ENCODE measurements at regions not wholly inside any gene's neighbourhood (a gene's known extent, or its start where the extent isn't known, plus 50 kb on each side); places are given as distances from the start of the nearest gene placed in this dataset.

- Mint-ChIP-seq H3K27ac (no peak overlapping the region), H3K27me3 (peaks cover 5 to 27% of the 10 kb centered on the region in 2 donors), H3K36me3 (no peaks in the 10 kb centered on the region), H3K4me3 (no peak overlapping the region), H3K4me1 (no peaks in the 10 kb centered on the region), H3K9me3 (peaks cover 0 to 3% (median 0%) of the 10 kb centered on the region in 3 donors)
- DNase-seq (no peak), ATAC-seq (replicated peaks in 1 of 4) (no peak)
- no peaks in the 10 kb centered on the region for H3K4me1 ChIP-seq (ENCODE audit: control insufficient read depth in 1 of 2, extremely low read depth in 1 of 2, insufficient read depth in 2 of 2, low read length in 2 of 2)
- POLR2A ChIA-PET: interaction anchor here in 1 of 2 donors (0.7 kb wide), 1 partner anchor 22 kb away, joined by 5 read pairs; no protein-coding TSS in a partner anchor
- no peaks in the 10 kb centered on the region for H3K36me3 ChIP-seq (ENCODE audit: control insufficient read depth in 2 of 2, extremely low read depth in 1 of 2, insufficient read depth in 1 of 2, low read length in 1 of 2)
- WGBS (ENCODE audit: insufficient coverage): no CpG with 5 or more reads among the region's 4 CpGs
- H3K27ac ChIP-seq (ENCODE audit: low read length): no peak overlapping the region
- CTCF ChIA-PET: no interaction called here
- H3K27me3 ChIP-seq (replicated peaks in 1 of 2; ENCODE audit: control insufficient read depth in 2 of 2, extremely low read depth in 1 of 2, insufficient read depth in 2 of 2, low read length in 1 of 2): no peaks in the 10 kb centered on the region
- H3K4me3 ChIP-seq (ENCODE audit: control insufficient read depth in 1 of 2, extremely low read depth in 1 of 2, low read length in 1 of 2): no peak overlapping the region
- H3K9me3 ChIP-seq: no peaks in the 10 kb centered on the region
Observed at GRCh38 chr9:75408391-75408790, 320.1 kb downstream of the OSTF1 start.

- no peaks in the 10 kb centered on the region for H3K9me3 ChIP-seq
- ChIA-PET CTCF (interaction anchor here in 1 of 2 donors (0.6 kb wide), 1 partner anchor 14 kb away, joined by 4 read pairs; no protein-coding TSS in a partner anchor), POLR2A (no interaction called here)
- no peaks in the 10 kb centered on the region for H3K27me3 ChIP-seq (replicated peaks in 1 of 2; ENCODE audit: control insufficient read depth in 2 of 2, extremely low read depth in 1 of 2, insufficient read depth in 2 of 2, low read length in 1 of 2)
- no peak for DNase-seq
- Mint-ChIP-seq H3K27me3 (peaks cover 5 to 29% of the 10 kb centered on the region in 2 donors), H3K4me1 (no peaks in the 10 kb centered on the region), H3K4me3 (no peak overlapping the region), H3K27ac (no peak overlapping the region), H3K9me3 (peaks cover 0 to 3% (median 0%) of the 10 kb centered on the region in 3 donors), H3K36me3 (no peaks in the 10 kb centered on the region)
- ATAC-seq (replicated peaks in 1 of 4): no peak
- H3K27ac ChIP-seq (ENCODE audit: low read length): no peak overlapping the region
- H3K4me3 ChIP-seq (ENCODE audit: control insufficient read depth in 1 of 2, extremely low read depth in 1 of 2, low read length in 1 of 2): no peak overlapping the region
- H3K36me3 ChIP-seq (ENCODE audit: control insufficient read depth in 2 of 2, extremely low read depth in 1 of 2, insufficient read depth in 1 of 2, low read length in 1 of 2): no peaks in the 10 kb centered on the region
- H3K4me1 ChIP-seq (ENCODE audit: control insufficient read depth in 1 of 2, extremely low read depth in 1 of 2, insufficient read depth in 2 of 2, low read length in 2 of 2): no peaks in the 10 kb centered on the region
- 51% methylated on average over 2 of the region's 4 CpGs for WGBS (ENCODE audit: insufficient coverage)
Observed at GRCh38 chr9:75410405-75410804, 322.1 kb downstream of the OSTF1 start.

GRCh38 chr9:75414371-75415160 lies 326.3 kb downstream of the OSTF1 start:
- Histone ChIP-seq H3K9me3 (no peaks in the 10 kb centered on the region), H3K36me3 (ENCODE audit: control insufficient read depth in 2 of 2, extremely low read depth in 1 of 2, insufficient read depth in 1 of 2, low read length in 1 of 2) (no peaks in the 10 kb centered on the region), H3K4me1 (ENCODE audit: control insufficient read depth in 1 of 2, extremely low read depth in 1 of 2, insufficient read depth in 2 of 2, low read length in 2 of 2) (no peaks in the 10 kb centered on the region), H3K27me3 (replicated peaks in 1 of 2; ENCODE audit: control insufficient read depth in 2 of 2, extremely low read depth in 1 of 2, insufficient read depth in 2 of 2, low read length in 1 of 2) (no peaks in the 10 kb centered on the region), H3K27ac (ENCODE audit: low read length) (no peak overlapping the region), H3K4me3 (ENCODE audit: control insufficient read depth in 1 of 2, extremely low read depth in 1 of 2, low read length in 1 of 2) (no peak overlapping the region)
- H3K27me3 Mint-ChIP-seq: peaks cover 1 to 13% of the 10 kb centered on the region in 2 donors
- H3K9me3 Mint-ChIP-seq: no peaks in the 10 kb centered on the region
- H3K27ac Mint-ChIP-seq: no peak overlapping the region
- no peak for DNase-seq
- H3K36me3 Mint-ChIP-seq: no peaks in the 10 kb centered on the region
- 62% methylated on average over 4 of the region's 5 CpGs for WGBS (ENCODE audit: insufficient coverage)
- ATAC-seq (replicated peaks in 1 of 4): no peak
- H3K4me1 Mint-ChIP-seq: no peaks in the 10 kb centered on the region
- H3K4me3 Mint-ChIP-seq: no peak overlapping the region
- ChIA-PET POLR2A (no interaction called here), CTCF (no interaction called here)

GRCh38 chr9:75417471-75417870 lies 329.2 kb downstream of the OSTF1 start:
- Histone ChIP-seq H3K27ac (ENCODE audit: low read length) (no peak overlapping the region), H3K4me3 (ENCODE audit: control insufficient read depth in 1 of 2, extremely low read depth in 1 of 2, low read length in 1 of 2) (no peak overlapping the region), H3K9me3 (no peaks in the 10 kb centered on the region), H3K27me3 (replicated peaks in 1 of 2; ENCODE audit: control insufficient read depth in 2 of 2, extremely low read depth in 1 of 2, insufficient read depth in 2 of 2, low read length in 1 of 2) (no peaks in the 10 kb centered on the region), H3K36me3 (ENCODE audit: control insufficient read depth in 2 of 2, extremely low read depth in 1 of 2, insufficient read depth in 1 of 2, low read length in 1 of 2) (no peaks in the 10 kb centered on the region), H3K4me1 (ENCODE audit: control insufficient read depth in 1 of 2, extremely low read depth in 1 of 2, insufficient read depth in 2 of 2, low read length in 2 of 2) (no peaks in the 10 kb centered on the region)
- POLR2A ChIA-PET: no interaction called here
- DNase-seq (no peak), ATAC-seq (replicated peaks in 1 of 4) (no peak)
- H3K27ac Mint-ChIP-seq: no peak overlapping the region
- no peaks in the 10 kb centered on the region for H3K9me3 Mint-ChIP-seq
- CTCF ChIA-PET: no interaction called here
- H3K4me1 Mint-ChIP-seq: no peaks in the 10 kb centered on the region
- H3K27me3 Mint-ChIP-seq: peaks cover under 1 to 7% of the 10 kb centered on the region in 2 donors
- 92% methylated on average over 2 of the region's 4 CpGs for WGBS (ENCODE audit: insufficient coverage)
- no peaks in the 10 kb centered on the region for H3K36me3 Mint-ChIP-seq
- no peak overlapping the region for H3K4me3 Mint-ChIP-seq

DNA sequence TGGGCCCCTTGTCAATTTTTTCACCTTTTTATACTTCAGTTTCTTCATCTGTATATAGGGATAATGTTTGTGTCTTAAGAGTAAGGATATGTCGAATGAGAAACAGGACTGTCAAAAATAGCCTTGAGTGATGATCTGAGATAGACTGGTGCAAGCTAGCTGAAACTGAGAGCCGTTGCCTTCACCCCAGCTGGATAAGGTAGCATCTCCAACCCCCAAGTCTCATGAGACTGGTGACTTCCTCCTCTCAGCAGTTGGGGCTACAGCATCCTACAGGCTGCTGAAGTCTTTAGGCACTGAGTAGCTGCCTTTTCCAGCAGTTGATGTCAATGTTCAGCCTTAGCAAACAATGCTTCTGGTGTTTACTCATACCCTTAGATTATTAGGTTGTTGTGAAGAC lies 330.2 kb downstream of the OSTF1 start:
- no peaks in the 10 kb centered on the region for H3K9me3 Mint-ChIP-seq
- H3K4me1 Mint-ChIP-seq: no peaks in the 10 kb centered on the region
- ChIA-PET CTCF (interaction anchor here in 1 of 2 donors (0.6 kb wide), 1 partner anchor 219 kb away, joined by 3 read pairs; no protein-coding TSS in a partner anchor), POLR2A (no interaction called here)
- no peak overlapping the region for H3K4me3 ChIP-seq (ENCODE audit: control insufficient read depth in 1 of 2, extremely low read depth in 1 of 2, low read length in 1 of 2)
- H3K27me3 ChIP-seq (replicated peaks in 1 of 2; ENCODE audit: control insufficient read depth in 2 of 2, extremely low read depth in 1 of 2, insufficient read depth in 2 of 2, low read length in 1 of 2): no peaks in the 10 kb centered on the region
- H3K27me3 Mint-ChIP-seq: peaks cover 0 to 7% of the 10 kb centered on the region in 2 donors
- no CpG with 5 or more reads among the region's 2 CpGs for WGBS (ENCODE audit: insufficient coverage)
- H3K4me1 ChIP-seq (ENCODE audit: control insufficient read depth in 1 of 2, extremely low read depth in 1 of 2, insufficient read depth in 2 of 2, low read length in 2 of 2): no peaks in the 10 kb centered on the region
- H3K4me3 Mint-ChIP-seq: no peak overlapping the region
- H3K9me3 ChIP-seq: no peaks in the 10 kb centered on the region
- ATAC-seq (replicated peaks in 1 of 4): no peak
- no peak overlapping the region for H3K27ac Mint-ChIP-seq
- H3K27ac ChIP-seq (ENCODE audit: low read length): no peak overlapping the region
- H3K36me3 ChIP-seq (ENCODE audit: control insufficient read depth in 2 of 2, extremely low read depth in 1 of 2, insufficient read depth in 1 of 2, low read length in 1 of 2): no peaks in the 10 kb centered on the region
- H3K36me3 Mint-ChIP-seq: no peaks in the 10 kb centered on the region
- DNase-seq: no peak

DNA sequence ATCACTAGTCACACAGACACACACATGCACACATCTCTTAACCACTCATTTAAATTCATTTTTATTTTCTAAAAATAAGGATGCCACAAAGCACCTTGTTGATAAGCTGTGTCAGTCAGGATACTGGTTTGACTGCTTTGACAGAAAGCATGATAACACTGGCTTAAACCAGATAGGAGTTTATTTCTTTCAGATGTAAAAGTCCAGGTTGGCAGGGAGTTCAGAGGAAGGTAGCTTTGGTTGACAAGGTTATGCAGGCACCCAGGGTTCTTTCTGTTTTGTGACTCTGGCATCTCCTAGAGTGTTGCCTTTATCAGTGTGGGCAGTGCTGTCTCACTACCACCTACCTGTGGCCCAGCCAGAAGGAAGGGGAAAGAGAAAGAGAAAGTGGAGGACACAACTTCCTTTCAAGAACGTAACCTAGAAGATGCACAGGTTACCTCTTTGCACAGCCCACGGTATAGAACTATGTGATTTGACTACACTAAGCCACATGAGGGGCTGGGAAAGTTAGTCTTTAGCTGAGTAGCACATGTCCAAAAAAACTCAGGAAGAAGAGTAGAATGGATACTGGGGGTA lies 334.7 kb downstream of the OSTF1 start:
- H3K36me3 ChIP-seq (ENCODE audit: control insufficient read depth in 2 of 2, extremely low read depth in 1 of 2, insufficient read depth in 1 of 2, low read length in 1 of 2): no peaks in the 10 kb centered on the region
- H3K9me3 Mint-ChIP-seq: no peaks in the 10 kb centered on the region
- H3K27ac ChIP-seq (ENCODE audit: low read length): no peak overlapping the region
- H3K4me3 Mint-ChIP-seq: no peak overlapping the region
- no peaks in the 10 kb centered on the region for H3K27me3 ChIP-seq (replicated peaks in 1 of 2; ENCODE audit: control insufficient read depth in 2 of 2, extremely low read depth in 1 of 2, insufficient read depth in 2 of 2, low read length in 1 of 2)
- no peaks in the 10 kb centered on the region for H3K4me1 Mint-ChIP-seq
- H3K9me3 ChIP-seq: no peaks in the 10 kb centered on the region
- POLR2A ChIA-PET: no interaction called here
- no peaks in the 10 kb centered on the region for H3K4me1 ChIP-seq (ENCODE audit: control insufficient read depth in 1 of 2, extremely low read depth in 1 of 2, insufficient read depth in 2 of 2, low read length in 2 of 2)
- ATAC-seq (replicated peaks in 1 of 4): no peak
- H3K36me3 Mint-ChIP-seq: no peaks in the 10 kb centered on the region
- no peak overlapping the region for H3K27ac Mint-ChIP-seq
- CTCF ChIA-PET: no interaction called here
- H3K4me3 ChIP-seq (ENCODE audit: control insufficient read depth in 1 of 2, extremely low read depth in 1 of 2, low read length in 1 of 2): no peak overlapping the region
- no peak for DNase-seq
- peaks cover 0 to 4% of the 10 kb centered on the region in 2 donors for H3K27me3 Mint-ChIP-seq
- 69% methylated on average over 2 of the region's 2 CpGs for WGBS (ENCODE audit: insufficient coverage)
